Activated naive CD8-positive, alpha-beta T cell treated with anti-CD3 and anti-CD28 coated beads, Interleukin-2, amount 10 ng/mL, durations not matched to agents 7 days and 5 days (primary cell): ENCODE measurements at regions not wholly inside any gene's neighbourhood (a gene's known extent, or its start where the extent isn't known, plus 50 kb on each side); places are given as distances from the start of the nearest gene placed in this dataset.

ENCODE experiments used
- ATAC-seq: fragments of 150-1000 bp; cut with Tn5 transposase; one replicate; pipeline ENCODE4 v1.10.0; 2021; ENCODE audit warnings: low read depth, moderate library complexity
- POLR2A ChIA-PET: fragments of 350-600 bp; sonication (Branson Sonifier 250); formaldehyde crosslinking; loops from one replicate; lab custom pipeline; 2021; ENCODE audit warnings: antibody characterized with exemption; lab: Charles Lee
- DNase-seq: peaks from one replicate; pipeline ENCODE4 v3.0.0; 2021
- H3K27ac Mint-ChIP-seq: one replicate; pipeline ENCODE4 v1.8.0; 2022; ENCODE audit warnings: mild to moderate bottlenecking, mixed read lengths
- H3K27me3 Mint-ChIP-seq: one replicate; pipeline ENCODE4 v1.8.0; 2022; ENCODE audit warnings: mild to moderate bottlenecking, moderate library complexity, mixed read lengths
- H3K36me3 Mint-ChIP-seq: one replicate; pipeline ENCODE4 v1.8.0; 2021; ENCODE audit warnings: mild to moderate bottlenecking, mixed read lengths
- H3K4me1 Mint-ChIP-seq: one replicate; pipeline ENCODE4 v1.8.0; 2021; ENCODE audit warnings: mixed read lengths
- H3K4me3 Mint-ChIP-seq: one replicate; pipeline ENCODE4 v1.8.0; 2022; ENCODE audit warnings: mild to moderate bottlenecking, moderate library complexity, mixed read lengths
- H3K9me3 Mint-ChIP-seq: one replicate; pipeline ENCODE4 v1.8.0; 2021; ENCODE audit warnings: mixed read lengths

DNA sequence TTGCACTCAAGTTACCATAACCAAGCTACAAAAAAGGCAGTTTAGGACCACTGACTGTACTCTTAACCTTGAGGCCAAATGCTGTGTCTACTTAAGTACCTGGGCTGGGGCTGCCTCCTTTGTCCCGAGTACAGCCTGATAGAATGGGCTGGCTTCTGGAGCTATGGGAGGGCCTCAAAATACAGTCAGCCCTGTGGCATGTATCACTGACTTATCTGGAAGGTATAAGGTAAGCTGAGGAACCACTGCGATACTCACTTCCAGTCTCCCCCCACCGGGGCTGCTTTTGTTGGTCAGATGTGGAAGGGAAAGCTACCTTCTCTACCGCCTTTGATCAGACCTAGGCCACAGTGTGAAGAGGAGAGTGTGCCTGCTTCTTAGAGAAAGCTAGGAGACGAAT lies 404.8 kb downstream of the ARHGEF28 start:
- no peaks in the 10 kb centered on the region for H3K4me1 Mint-ChIP-seq
- H3K9me3 Mint-ChIP-seq, result no peaks in the 10 kb centered on the region
- H3K4me3 Mint-ChIP-seq, result no peak overlapping the region
- no peak for ATAC-seq
- no peak overlapping the region for H3K27ac Mint-ChIP-seq
- H3K36me3 Mint-ChIP-seq, result no peaks in the 10 kb centered on the region
- H3K27me3 Mint-ChIP-seq, result peaks cover 16% of the 10 kb centered on the region
- DNase-seq, result no peak
- POLR2A ChIA-PET, result no interaction called here

DNA sequence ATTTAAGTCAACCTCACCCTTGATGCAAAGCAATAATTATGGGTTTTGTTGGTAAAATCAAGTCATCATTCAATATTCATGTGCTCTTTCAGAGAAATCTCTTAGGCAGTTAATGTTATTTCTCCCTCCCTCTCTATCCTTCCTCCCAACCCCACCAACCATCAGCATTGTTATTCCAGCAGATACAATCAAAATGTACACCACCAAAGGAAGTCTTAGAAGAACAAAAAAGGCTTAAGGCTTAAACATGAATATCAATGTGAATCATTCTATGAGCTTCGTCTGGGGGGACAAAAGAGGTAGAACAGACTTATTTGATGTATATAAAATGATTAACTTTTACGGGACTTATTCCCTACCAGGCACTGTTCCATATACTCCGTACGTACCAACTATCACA lies 404.4 kb downstream of the ARHGEF28 start:
- Mint-ChIP-seq H3K36me3 (no peaks in the 10 kb centered on the region), H3K27ac (no peak overlapping the region), H3K4me1 (no peaks in the 10 kb centered on the region), H3K27me3 (peaks cover 16% of the 10 kb centered on the region), H3K9me3 (no peaks in the 10 kb centered on the region), H3K4me3 (no peak overlapping the region)
- ATAC-seq (no peak), DNase-seq (no peak)
- POLR2A ChIA-PET, result no interaction called here

DNA sequence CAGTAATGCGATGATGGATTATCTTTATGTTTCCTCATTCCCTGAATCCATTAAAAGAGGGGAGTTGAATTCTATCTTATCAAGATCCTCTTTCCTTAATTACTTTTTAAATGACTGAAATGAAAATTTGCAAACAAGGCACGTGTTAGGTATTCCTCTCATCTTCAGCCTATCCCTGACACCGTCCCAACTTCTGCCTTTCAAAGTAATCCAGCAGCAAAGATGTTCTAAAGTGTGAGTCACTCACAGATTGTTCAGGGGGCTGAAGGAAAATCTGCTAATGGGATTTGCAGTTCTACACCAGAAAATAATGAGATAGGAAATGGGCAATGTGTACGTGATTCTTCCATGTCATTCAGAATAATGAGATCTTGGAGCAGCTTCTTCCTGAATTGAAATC lies 403.0 kb downstream of the ARHGEF28 start:
- POLR2A ChIA-PET, result no interaction called here
- no peak for DNase-seq

DNA sequence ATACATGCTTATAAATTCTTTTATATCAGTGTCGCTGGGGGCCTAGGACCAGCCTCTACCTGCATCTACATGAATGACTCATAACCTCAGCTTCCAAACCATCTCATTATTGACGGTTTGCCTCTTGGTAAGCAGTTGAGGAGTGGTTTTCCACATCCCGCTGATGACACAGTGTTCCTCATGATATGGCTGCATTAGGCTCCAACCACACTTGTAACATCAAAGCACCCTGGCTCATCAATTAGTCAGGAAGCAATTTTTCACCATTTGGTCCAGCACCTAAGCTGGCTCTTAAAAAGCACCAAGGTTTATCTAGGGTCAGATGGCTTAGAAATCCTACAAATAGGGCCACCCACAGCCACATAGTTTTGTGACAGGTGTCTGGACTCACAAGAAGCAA lies 402.4 kb downstream of the ARHGEF28 start:
- Mint-ChIP-seq H3K9me3 (no peaks in the 10 kb centered on the region), H3K27ac (no peak overlapping the region), H3K4me1 (no peaks in the 10 kb centered on the region), H3K27me3 (peaks cover 12% of the 10 kb centered on the region), H3K4me3 (no peak overlapping the region), H3K36me3 (no peaks in the 10 kb centered on the region)
- POLR2A ChIA-PET, result no interaction called here
- DNase-seq (no peak), ATAC-seq (no peak)

More for the DNA sequence above, 403.0 kb downstream of the ARHGEF28 start:
- no peaks in the 10 kb centered on the region for H3K4me1 Mint-ChIP-seq
- H3K27me3 Mint-ChIP-seq, result peaks cover 14% of the 10 kb centered on the region
- H3K27ac Mint-ChIP-seq, result no peak overlapping the region
- H3K9me3 Mint-ChIP-seq, result no peaks in the 10 kb centered on the region
- H3K4me3 Mint-ChIP-seq, result no peak overlapping the region
- no peak for ATAC-seq
- no peaks in the 10 kb centered on the region for H3K36me3 Mint-ChIP-seq

DNA sequence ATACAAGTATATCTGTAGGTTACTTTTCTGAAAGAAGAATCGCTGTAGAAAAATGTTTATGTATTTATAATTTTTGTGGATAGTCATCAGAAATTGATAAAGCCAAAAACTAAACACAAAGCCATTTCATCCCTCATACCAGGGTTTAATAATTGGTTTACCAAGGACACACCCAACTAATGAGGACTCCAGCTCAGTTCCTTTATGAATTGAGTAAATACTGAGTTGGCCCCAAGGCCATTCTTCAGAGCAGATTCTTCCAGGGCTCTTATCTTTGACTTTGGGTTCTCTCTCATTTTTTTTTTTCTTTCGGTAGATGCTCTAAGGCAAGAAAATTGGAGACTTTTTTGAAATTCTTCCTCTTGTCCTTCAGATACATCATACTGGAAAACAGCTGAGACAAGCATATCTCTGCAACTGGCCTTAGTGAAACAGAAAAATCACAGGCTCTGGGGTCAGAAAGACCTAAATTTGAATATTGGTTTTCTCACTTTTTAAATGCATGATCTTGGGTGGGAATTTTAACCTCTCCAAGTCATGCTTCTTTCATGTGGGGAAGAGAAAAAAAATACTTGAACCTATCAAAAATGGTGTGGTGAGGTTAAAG lies 401.8 kb downstream of the ARHGEF28 start:
- Mint-ChIP-seq H3K36me3 (no peaks in the 10 kb centered on the region), H3K4me3 (no peak overlapping the region), H3K27me3 (peaks cover 9% of the 10 kb centered on the region), H3K27ac (no peak overlapping the region), H3K9me3 (no peaks in the 10 kb centered on the region), H3K4me1 (no peaks in the 10 kb centered on the region)
- DNase-seq (no peak), ATAC-seq (no peak)
- POLR2A ChIA-PET, result no interaction called here

DNA sequence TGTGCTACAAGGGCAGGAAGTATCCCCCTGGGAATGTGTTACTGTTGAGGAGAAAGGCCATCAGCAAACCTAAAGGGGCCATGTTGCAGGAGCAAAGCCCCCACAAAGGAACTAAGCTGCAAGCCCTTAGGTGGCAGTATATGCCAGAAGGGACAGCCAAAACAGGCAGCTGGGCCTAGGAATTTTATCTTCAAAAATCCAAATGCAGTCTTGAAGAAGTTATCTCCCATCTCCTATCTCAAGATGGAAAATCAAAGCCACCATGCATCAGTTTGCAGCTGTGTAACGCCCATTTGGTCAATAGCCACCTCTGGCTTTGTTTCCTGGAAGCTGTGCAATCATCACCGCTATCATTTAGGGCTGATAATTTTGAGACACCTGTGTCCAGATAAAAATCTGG lies 400.3 kb downstream of the ARHGEF28 start:
- no peaks in the 10 kb centered on the region for H3K9me3 Mint-ChIP-seq
- peaks cover 8% of the 10 kb centered on the region for H3K27me3 Mint-ChIP-seq
- no peak overlapping the region for H3K4me3 Mint-ChIP-seq
- no peaks in the 10 kb centered on the region for H3K4me1 Mint-ChIP-seq
- H3K36me3 Mint-ChIP-seq, result no peaks in the 10 kb centered on the region
- ATAC-seq (no peak), DNase-seq (no peak)
- no peak overlapping the region for H3K27ac Mint-ChIP-seq
- POLR2A ChIA-PET, result no interaction called here

DNA sequence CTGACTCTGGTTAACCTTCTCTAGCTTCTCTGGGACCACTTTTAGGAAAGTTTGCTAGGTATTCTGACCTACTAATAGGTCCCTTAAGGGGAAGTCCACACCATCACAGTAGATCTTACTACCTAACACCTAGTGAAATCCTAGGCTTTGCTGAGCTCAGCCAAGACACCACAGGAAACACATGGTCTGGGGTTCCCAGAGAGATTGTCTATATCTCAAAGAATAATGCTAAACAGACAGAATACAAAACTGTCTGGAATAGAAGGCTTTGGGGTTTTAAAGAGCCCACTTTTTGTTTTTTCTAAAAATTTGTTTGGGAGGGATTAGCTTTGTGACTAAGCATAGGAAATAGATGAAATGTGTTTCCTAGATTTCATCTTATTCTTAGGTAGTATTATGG lies 395.1 kb downstream of the ARHGEF28 start:
- no peak for ATAC-seq
- Mint-ChIP-seq H3K4me3 (no peak overlapping the region), H3K36me3 (no peaks in the 10 kb centered on the region), H3K9me3 (no peaks in the 10 kb centered on the region), H3K27ac (no peak overlapping the region), H3K4me1 (no peaks in the 10 kb centered on the region), H3K27me3 (peaks cover 14% of the 10 kb centered on the region)
- no peak for DNase-seq
- POLR2A ChIA-PET, result no interaction called here

DNA sequence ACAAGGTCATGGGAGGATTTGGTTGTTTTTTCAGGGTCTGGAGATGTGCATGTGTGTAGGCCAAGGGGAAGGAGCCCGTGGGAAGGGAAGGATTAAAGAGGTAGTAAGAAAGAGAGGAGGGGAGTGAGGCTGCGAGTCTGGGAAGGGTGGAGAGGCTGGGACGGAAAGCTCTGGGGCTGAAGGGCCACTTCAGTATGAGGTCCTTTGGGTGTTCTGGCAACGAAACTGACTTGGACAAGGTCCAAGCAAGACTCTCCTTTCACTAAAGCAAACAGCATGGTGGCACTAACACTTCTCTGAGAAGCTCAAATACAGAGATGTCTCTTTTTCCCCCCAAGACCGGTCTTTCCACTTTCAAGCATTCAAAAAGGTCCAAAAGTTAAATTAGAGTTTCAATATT lies 394.5 kb downstream of the ARHGEF28 start:
- Mint-ChIP-seq H3K36me3 (no peaks in the 10 kb centered on the region), H3K27ac (no peak overlapping the region), H3K4me1 (no peaks in the 10 kb centered on the region), H3K9me3 (no peaks in the 10 kb centered on the region), H3K27me3 (peaks cover 12% of the 10 kb centered on the region), H3K4me3 (no peak overlapping the region)
- no peak for DNase-seq
- no peak for ATAC-seq
- POLR2A ChIA-PET, result no interaction called here

DNA sequence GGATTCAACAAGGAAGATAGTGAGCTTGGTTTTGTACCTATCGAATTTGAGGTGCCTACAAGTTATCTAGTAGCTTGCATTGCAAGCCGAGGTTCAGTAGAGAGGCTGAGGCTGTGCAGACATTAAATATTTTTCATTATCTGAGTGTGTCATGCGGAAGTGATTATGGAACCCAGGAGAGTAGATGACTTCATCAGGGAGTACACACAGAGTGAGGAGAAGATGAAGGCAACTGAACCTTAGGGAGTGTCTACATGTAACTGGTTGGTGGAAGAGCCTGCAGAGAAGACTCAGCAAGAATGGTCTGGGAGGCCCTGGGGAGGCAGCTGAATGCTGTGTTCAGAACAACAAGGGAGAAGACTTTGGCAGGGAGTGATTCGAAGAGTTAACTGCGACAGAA lies 393.9 kb downstream of the ARHGEF28 start:
- no peak for DNase-seq
- ATAC-seq, result no peak
- Mint-ChIP-seq H3K27ac (no peak overlapping the region), H3K27me3 (peaks cover 12% of the 10 kb centered on the region), H3K36me3 (no peaks in the 10 kb centered on the region), H3K9me3 (no peaks in the 10 kb centered on the region), H3K4me3 (no peak overlapping the region), H3K4me1 (no peaks in the 10 kb centered on the region)
- POLR2A ChIA-PET, result no interaction called here

DNA sequence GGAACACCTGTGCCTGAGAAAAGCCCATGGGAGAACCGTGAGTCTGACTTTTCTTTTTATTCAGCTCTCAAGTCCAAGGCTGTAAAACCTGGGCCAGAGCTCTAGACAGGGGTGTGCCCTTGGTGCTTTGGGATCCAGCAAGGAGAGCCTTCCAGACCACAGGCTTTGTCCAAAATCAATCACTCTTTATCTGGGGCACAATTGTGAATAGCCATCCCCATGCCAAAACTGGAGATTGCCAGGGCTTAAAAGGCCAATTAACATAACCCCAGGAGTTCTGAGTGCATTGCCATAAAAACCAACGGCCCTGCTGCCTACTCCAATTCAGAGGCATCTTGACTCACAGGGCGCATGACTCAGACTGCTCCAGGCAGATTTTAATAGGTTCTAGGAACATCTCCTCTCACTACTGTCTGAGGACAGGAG lies 391.8 kb downstream of the ARHGEF28 start:
- peaks cover 18% of the 10 kb centered on the region for H3K27me3 Mint-ChIP-seq
- H3K9me3 Mint-ChIP-seq, result no peaks in the 10 kb centered on the region
- ATAC-seq, result no peak
- no peak overlapping the region for H3K27ac Mint-ChIP-seq
- no peak for DNase-seq
- no peaks in the 10 kb centered on the region for H3K4me1 Mint-ChIP-seq
- H3K4me3 Mint-ChIP-seq, result no peak overlapping the region
- no peaks in the 10 kb centered on the region for H3K36me3 Mint-ChIP-seq
- POLR2A ChIA-PET, result no interaction called here

DNA sequence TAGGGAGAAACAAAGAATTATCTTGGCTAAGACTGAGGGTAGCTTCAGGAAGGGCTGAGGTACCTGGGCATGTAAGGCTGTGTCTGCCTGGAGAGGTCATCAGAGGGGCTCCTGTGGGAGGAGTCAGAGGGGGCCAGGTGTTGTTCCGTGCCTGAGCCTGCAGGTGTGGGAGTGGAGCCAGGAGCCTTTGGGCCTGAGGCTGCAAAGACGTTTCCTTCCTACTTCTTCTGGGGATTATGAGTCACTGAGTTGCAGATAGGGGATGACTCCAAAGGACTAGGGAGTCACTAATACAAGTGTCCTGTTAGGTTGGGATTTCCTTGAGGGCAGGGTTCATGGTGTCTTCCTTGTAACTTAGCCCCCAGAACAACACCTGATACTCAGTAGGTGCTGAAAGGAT lies 391.1 kb downstream of the ARHGEF28 start:
- Mint-ChIP-seq H3K36me3 (no peaks in the 10 kb centered on the region), H3K27me3 (peaks cover 16% of the 10 kb centered on the region), H3K27ac (no peak overlapping the region), H3K4me3 (no peak overlapping the region), H3K9me3 (no peaks in the 10 kb centered on the region), H3K4me1 (no peaks in the 10 kb centered on the region)
- ATAC-seq (no peak), DNase-seq (no peak)
- POLR2A ChIA-PET, result no interaction called here

DNA sequence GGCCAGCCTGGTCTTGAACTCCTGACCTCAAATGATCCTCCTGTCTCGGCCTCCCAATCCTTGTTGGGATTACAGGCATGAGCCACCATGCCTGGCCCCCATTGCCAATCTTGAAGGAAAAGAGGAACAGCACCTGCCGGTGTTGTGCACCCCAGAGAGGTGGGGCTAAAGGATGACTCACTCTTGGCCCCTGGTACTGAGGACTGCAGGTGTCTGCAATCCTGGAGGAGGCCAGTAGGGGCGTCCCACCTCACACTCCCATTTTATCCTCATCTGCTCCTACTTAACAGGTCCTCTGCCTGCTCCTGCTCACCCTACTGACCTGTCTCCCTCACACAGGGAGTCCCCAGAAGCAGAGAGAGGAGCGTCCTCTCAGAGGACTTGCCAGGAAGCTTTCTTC lies 390.4 kb downstream of the ARHGEF28 start:
- Mint-ChIP-seq H3K27me3 (peaks cover 19% of the 10 kb centered on the region), H3K9me3 (no peaks in the 10 kb centered on the region), H3K4me1 (no peaks in the 10 kb centered on the region), H3K36me3 (no peaks in the 10 kb centered on the region), H3K4me3 (no peak overlapping the region), H3K27ac (no peak overlapping the region)
- no peak for ATAC-seq
- POLR2A ChIA-PET, result no interaction called here
- no peak for DNase-seq

DNA sequence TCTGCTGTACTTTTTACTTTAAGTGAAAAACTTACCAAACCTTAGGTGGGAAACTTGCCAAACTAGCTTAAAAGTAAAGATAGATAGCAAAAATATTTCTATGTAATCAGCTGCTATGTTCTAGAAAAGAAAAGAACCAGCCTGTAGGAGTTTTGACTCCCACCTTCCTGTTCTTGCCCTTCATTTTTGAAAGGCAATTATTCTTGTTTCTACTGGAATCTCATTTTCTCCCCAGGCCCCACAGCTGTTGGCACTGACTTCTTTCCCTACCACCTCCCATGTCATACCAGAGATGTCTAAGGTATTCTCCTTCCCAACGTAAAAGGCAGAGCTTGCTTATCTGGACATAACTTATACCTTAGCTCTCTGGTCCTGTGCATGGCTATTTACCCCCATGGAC lies 389.7 kb downstream of the ARHGEF28 start:
- H3K36me3 Mint-ChIP-seq, result no peaks in the 10 kb centered on the region
- no peaks in the 10 kb centered on the region for H3K4me1 Mint-ChIP-seq
- no peaks in the 10 kb centered on the region for H3K9me3 Mint-ChIP-seq
- peaks cover 20% of the 10 kb centered on the region for H3K27me3 Mint-ChIP-seq
- no peak overlapping the region for H3K4me3 Mint-ChIP-seq
- DNase-seq, result no peak
- POLR2A ChIA-PET, result no interaction called here
- H3K27ac Mint-ChIP-seq, result no peak overlapping the region
- no peak for ATAC-seq

DNA sequence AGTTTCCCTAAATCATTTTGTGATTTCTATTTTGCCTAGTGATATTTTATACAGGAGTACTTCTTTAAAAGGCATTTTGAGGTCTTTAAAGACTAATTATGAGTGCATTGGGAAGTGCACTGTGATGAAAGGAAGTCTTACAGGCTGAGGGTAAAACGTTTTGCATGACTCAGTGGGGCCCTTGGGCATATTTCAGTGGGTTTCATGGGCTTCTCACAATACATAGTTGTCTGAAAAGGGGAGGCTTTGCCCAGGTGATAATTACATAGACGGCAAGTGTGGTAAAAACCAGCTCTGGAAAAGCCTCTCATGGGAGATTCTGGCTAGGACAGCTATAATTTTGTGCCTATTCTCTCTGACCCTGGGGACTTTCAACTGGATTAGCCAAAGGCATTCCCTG lies 387.2 kb downstream of the ARHGEF28 start:
- Mint-ChIP-seq H3K36me3 (no peaks in the 10 kb centered on the region), H3K27me3 (peaks cover 21% of the 10 kb centered on the region), H3K9me3 (no peaks in the 10 kb centered on the region), H3K4me1 (no peaks in the 10 kb centered on the region), H3K27ac (no peak overlapping the region), H3K4me3 (no peak overlapping the region)
- no peak for DNase-seq
- no peak for ATAC-seq
- POLR2A ChIA-PET, result no interaction called here

DNA sequence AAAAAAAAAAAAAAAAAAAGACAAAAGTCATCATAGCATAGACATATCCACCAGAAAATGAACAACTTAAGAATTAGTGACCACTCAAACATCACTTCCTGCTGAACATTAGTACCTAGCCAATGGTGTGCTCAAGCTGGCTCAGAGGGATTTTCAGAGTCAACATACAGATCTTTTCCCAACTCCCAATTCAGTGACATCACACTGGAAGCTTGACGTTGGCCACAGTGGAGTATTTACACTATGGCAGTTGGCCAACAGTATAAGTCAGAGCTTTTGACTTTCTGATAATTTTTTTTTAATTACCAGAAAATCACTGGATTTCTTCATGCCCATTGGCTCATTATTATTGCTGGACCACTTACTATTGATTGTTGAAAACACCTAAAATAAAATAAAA lies 383.5 kb downstream of the ARHGEF28 start:
- no peaks in the 10 kb centered on the region for H3K9me3 Mint-ChIP-seq
- POLR2A ChIA-PET, result no interaction called here
- no peaks in the 10 kb centered on the region for H3K36me3 Mint-ChIP-seq
- ATAC-seq (no peak), DNase-seq (no peak)
- no peak overlapping the region for H3K27ac Mint-ChIP-seq
- peaks cover 23% of the 10 kb centered on the region for H3K27me3 Mint-ChIP-seq
- no peaks in the 10 kb centered on the region for H3K4me1 Mint-ChIP-seq
- H3K4me3 Mint-ChIP-seq, result no peak overlapping the region
